ENCODE measurements at regions not wholly inside any gene's neighbourhood (a gene's known extent, or its start where the extent isn't known, plus 50 kb on each side); places are given as distances from the start of the nearest gene placed in this dataset.

GRCh38 chr17:13337864-13338371 lies 263.8 kb downstream of the HS3ST3A1 start:
- peak; percentile 7 to 11 for DNase-seq
- H3K9me3 Mint-ChIP-seq, result no peaks in the 10 kb centered on the region
- H3K27me3 Mint-ChIP-seq (ENCODE audit: low read depth), result peaks cover 20% of the 10 kb centered on the region
- no peak overlapping the region for H3K27ac Mint-ChIP-seq
- peak overlapping the region; percentile 36 to 72 for H3K4me3 Mint-ChIP-seq
- no peaks in the 10 kb centered on the region for H3K4me1 Mint-ChIP-seq (ENCODE audit: low read depth)
- H3K36me3 Mint-ChIP-seq (ENCODE audit: insufficient read depth in 2 of 2), result no peaks in the 10 kb centered on the region
- no peak for ATAC-seq (replicated peaks in 1 of 2)

- Mint-ChIP-seq H3K27me3 (ENCODE audit: low read depth) (peaks cover 20% of the 10 kb centered on the region), H3K4me3 (no peak overlapping the region), H3K4me1 (ENCODE audit: low read depth) (no peaks in the 10 kb centered on the region), H3K9me3 (peaks cover 1 to 2% of the 10 kb centered on the region in 2 donors), H3K27ac (no peak overlapping the region), H3K36me3 (ENCODE audit: insufficient read depth in 2 of 2) (no peaks in the 10 kb centered on the region)
- DNase-seq, result no peak
- ATAC-seq (replicated peaks in 1 of 2), result no peak
Measured at GRCh38 chr17:13337151-13337550, 264.6 kb downstream of the HS3ST3A1 start.

- no peak for ATAC-seq (replicated peaks in 1 of 2)
- no peak for DNase-seq
- Mint-ChIP-seq H3K9me3 (peaks cover 2% of the 10 kb centered on the region in 2 donors), H3K4me1 (ENCODE audit: low read depth) (no peaks in the 10 kb centered on the region), H3K27me3 (ENCODE audit: low read depth) (peaks cover 14% of the 10 kb centered on the region), H3K27ac (no peak overlapping the region), H3K4me3 (no peak overlapping the region), H3K36me3 (ENCODE audit: insufficient read depth in 2 of 2) (no peaks in the 10 kb centered on the region)
Measured at GRCh38 chr17:13334374-13334773, 267.4 kb downstream of the HS3ST3A1 start.

- H3K4me1 Mint-ChIP-seq (ENCODE audit: low read depth), result no peaks in the 10 kb centered on the region
- peaks cover 2% of the 10 kb centered on the region in 2 donors for H3K9me3 Mint-ChIP-seq
- no peak for ATAC-seq (replicated peaks in 1 of 2)
Measured at GRCh38 chr17:13333661-13334060, 268.1 kb downstream of the HS3ST3A1 start.

GRCh38 chr17:13332207-13332606 lies 269.5 kb downstream of the HS3ST3A1 start:
- Mint-ChIP-seq H3K27me3 (ENCODE audit: low read depth) (peaks cover 4% of the 10 kb centered on the region), H3K9me3 (peaks cover 2% of the 10 kb centered on the region in 2 donors), H3K27ac (no peak overlapping the region), H3K36me3 (ENCODE audit: insufficient read depth in 2 of 2) (no peaks in the 10 kb centered on the region), H3K4me1 (ENCODE audit: low read depth) (no peaks in the 10 kb centered on the region), H3K4me3 (no peak overlapping the region)
- ATAC-seq (replicated peaks in 1 of 2) (no peak), DNase-seq (no peak)

More at GRCh38 chr17:13333661-13334060, 268.1 kb downstream of the HS3ST3A1 start:
- no peak for DNase-seq
- no peak overlapping the region for H3K27ac Mint-ChIP-seq
- no peaks in the 10 kb centered on the region for H3K36me3 Mint-ChIP-seq (ENCODE audit: insufficient read depth in 2 of 2)
- H3K4me3 Mint-ChIP-seq, result no peak overlapping the region
- H3K27me3 Mint-ChIP-seq (ENCODE audit: low read depth), result peaks cover 14% of the 10 kb centered on the region

GRCh38 chr17:13329421-13329820 lies 272.3 kb downstream of the HS3ST3A1 start:
- H3K9me3 Mint-ChIP-seq, result peaks cover 2% of the 10 kb centered on the region in 2 donors
- no peaks in the 10 kb centered on the region for H3K36me3 Mint-ChIP-seq (ENCODE audit: insufficient read depth in 2 of 2)
- no peak overlapping the region for H3K27ac Mint-ChIP-seq
- H3K4me3 Mint-ChIP-seq, result no peak overlapping the region
- no peak for ATAC-seq (replicated peaks in 1 of 2)
- DNase-seq, result no peak
- H3K4me1 Mint-ChIP-seq (ENCODE audit: low read depth), result no peaks in the 10 kb centered on the region
- no peaks in the 10 kb centered on the region for H3K27me3 Mint-ChIP-seq (ENCODE audit: low read depth)

- Mint-ChIP-seq H3K27ac (no peak overlapping the region), H3K9me3 (no peaks in the 10 kb centered on the region), H3K4me3 (no peak overlapping the region), H3K36me3 (ENCODE audit: insufficient read depth in 2 of 2) (no peaks in the 10 kb centered on the region), H3K27me3 (ENCODE audit: low read depth) (no peaks in the 10 kb centered on the region), H3K4me1 (ENCODE audit: low read depth) (no peaks in the 10 kb centered on the region)
- DNase-seq (no peak), ATAC-seq (replicated peaks in 1 of 2) (no peak)
Measured at GRCh38 chr17:13323990-13324389, 277.7 kb downstream of the HS3ST3A1 start.

GRCh38 chr17:13321951-13322701 lies 279.6 kb downstream of the HS3ST3A1 start:
- no peak overlapping the region for H3K4me3 Mint-ChIP-seq

GRCh38 chr17:13320046-13320785 lies 281.5 kb downstream of the HS3ST3A1 start:
- no peak overlapping the region for H3K27ac Mint-ChIP-seq
- no peaks in the 10 kb centered on the region for H3K4me1 Mint-ChIP-seq (ENCODE audit: low read depth)
- ATAC-seq (replicated peaks in 1 of 2), result no peak
- no peaks in the 10 kb centered on the region for H3K36me3 Mint-ChIP-seq (ENCODE audit: insufficient read depth in 2 of 2)
- H3K9me3 Mint-ChIP-seq, result no peaks in the 10 kb centered on the region
- H3K27me3 Mint-ChIP-seq (ENCODE audit: low read depth), result no peaks in the 10 kb centered on the region
- no peak for DNase-seq
- no peak overlapping the region for H3K4me3 Mint-ChIP-seq

More at GRCh38 chr17:13321951-13322701, 279.6 kb downstream of the HS3ST3A1 start:
- ATAC-seq (replicated peaks in 1 of 2), result no peak
- Mint-ChIP-seq H3K4me1 (ENCODE audit: low read depth) (no peaks in the 10 kb centered on the region), H3K27ac (no peak overlapping the region), H3K9me3 (no peaks in the 10 kb centered on the region), H3K36me3 (ENCODE audit: insufficient read depth in 2 of 2) (no peaks in the 10 kb centered on the region), H3K27me3 (ENCODE audit: low read depth) (no peaks in the 10 kb centered on the region)
- no peak for DNase-seq

GRCh38 chr17:13316657-13317056 lies 285.1 kb downstream of the HS3ST3A1 start:
- no peak overlapping the region for H3K4me3 Mint-ChIP-seq
- H3K27ac Mint-ChIP-seq, result no peak overlapping the region
- H3K4me1 Mint-ChIP-seq (ENCODE audit: low read depth), result no peaks in the 10 kb centered on the region
- DNase-seq (no peak), ATAC-seq (replicated peaks in 1 of 2) (no peak)
- no peaks in the 10 kb centered on the region for H3K27me3 Mint-ChIP-seq (ENCODE audit: low read depth)
- no peaks in the 10 kb centered on the region for H3K36me3 Mint-ChIP-seq (ENCODE audit: insufficient read depth in 2 of 2)
- H3K9me3 Mint-ChIP-seq, result no peaks in the 10 kb centered on the region

GRCh38 chr17:13311306-13311705 lies 290.4 kb downstream of the HS3ST3A1 start:
- no peak for ATAC-seq (replicated peaks in 1 of 2)
- Mint-ChIP-seq H3K9me3 (peaks cover 2 to 6% of the 10 kb centered on the region in 2 donors), H3K36me3 (ENCODE audit: insufficient read depth in 2 of 2) (peaks cover 0 to 3% of the 10 kb centered on the region in 2 donors), H3K4me3 (no peak overlapping the region), H3K4me1 (ENCODE audit: low read depth) (no peaks in the 10 kb centered on the region), H3K27me3 (ENCODE audit: low read depth) (no peaks in the 10 kb centered on the region), H3K27ac (no peak overlapping the region)
- no peak for DNase-seq

GRCh38 chr17:13310858-13311257 lies 290.9 kb downstream of the HS3ST3A1 start:
- no peak overlapping the region for H3K4me3 Mint-ChIP-seq
- no peak for DNase-seq
- no peaks in the 10 kb centered on the region for H3K27me3 Mint-ChIP-seq (ENCODE audit: low read depth)
- H3K9me3 Mint-ChIP-seq, result peaks cover 2 to 6% of the 10 kb centered on the region in 2 donors
- peaks cover 0 to 3% of the 10 kb centered on the region in 2 donors for H3K36me3 Mint-ChIP-seq (ENCODE audit: insufficient read depth in 2 of 2)
- no peak overlapping the region for H3K27ac Mint-ChIP-seq
- H3K4me1 Mint-ChIP-seq (ENCODE audit: low read depth), result no peaks in the 10 kb centered on the region
- ATAC-seq (replicated peaks in 1 of 2), result no peak

- Mint-ChIP-seq H3K4me3 (no peak overlapping the region), H3K4me1 (ENCODE audit: low read depth) (no peaks in the 10 kb centered on the region), H3K27ac (no peak overlapping the region), H3K36me3 (ENCODE audit: insufficient read depth in 2 of 2) (peaks cover 0 to 3% of the 10 kb centered on the region in 2 donors), H3K27me3 (ENCODE audit: low read depth) (no peaks in the 10 kb centered on the region), H3K9me3 (peaks cover 2 to 6% of the 10 kb centered on the region in 2 donors)
- ATAC-seq (replicated peaks in 1 of 2), result peak in 1 of 2 donors; percentile 58
- peak; percentile 4 to 27 for DNase-seq
Measured at GRCh38 chr17:13306310-13306962, 288.6 kb upstream of the ELAC2 start.

All from activated T-cell treated with anti-CD3 and anti-CD28 coated beads, Interleukin-2, amount 50 U/mL, for 72 hours (primary cell).